Spleen (tissue), 11 donors: ENCODE measurements at regions not wholly inside any gene's neighbourhood (a gene's known extent, or its start where the extent isn't known, plus 50 kb on each side); places are given as distances from the start of the nearest gene placed in this dataset.

Experiments
- DNase-seq: peaks from one replicate; pipeline ENCODE4 v3.0.0-alpha.2; 2020
- H3K27ac ChIP-seq, 8 donors: fragments of 200-600 bp; sonication (generic) in 7 of 8; 1 replicate in 4 of 8; 2 replicates in 4 of 8; pipeline versions ENCODE4 v1.5.0 to v1.8.0; 2016 to 2021; ENCODE audit warnings: inconsistent platforms in 4 of 8, mild to moderate bottlenecking in 4 of 8, moderate library complexity in 1 of 8
- H3K27me3 ChIP-seq, 7 donors: fragments of 200-600 bp; sonication (generic) in 6 of 7; replicated peaks in 1 of 7; 1 replicate in 4 of 7; 2 replicates in 3 of 7; pipeline versions ENCODE4 v1.5.0 to v1.8.0; 2016 to 2021; ENCODE audit warnings: inconsistent platforms in 3 of 7, mild to moderate bottlenecking in 1 of 7
- H3K36me3 ChIP-seq, 6 donors: fragments of 200-600 bp; sonication (generic) in 5 of 6; 1 replicate in 4 of 6; 2 replicates in 2 of 6; pipeline versions ENCODE4 v1.5.0 to v1.8.0; 2016 to 2021; ENCODE audit warnings: inconsistent platforms in 2 of 6
- H3K4me1 ChIP-seq, 6 donors: fragments of 200-600 bp; sonication (generic) in 5 of 6; 1 replicate in 3 of 6; 2 replicates in 3 of 6; pipeline versions ENCODE4 v1.5.0 to v1.8.0; 2016 to 2021; ENCODE audit warnings: inconsistent platforms in 3 of 6
- H3K4me3 ChIP-seq, 8 donors: fragments of 200-600 bp; sonication (generic) in 7 of 8; 1 replicate in 4 of 8; 2 replicates in 4 of 8; pipeline versions ENCODE4 v1.5.0 to v1.8.0; 2016 to 2021; ENCODE audit warnings: inconsistent platforms in 4 of 8, mild to moderate bottlenecking in 4 of 8, moderate library complexity in 2 of 8
- H3K9me3 ChIP-seq, 8 donors: fragments of 200-600 bp; sonication (generic) in 7 of 8; 1 replicate in 4 of 8; 2 replicates in 4 of 8; pipeline versions ENCODE4 v1.5.0 to v1.8.0; 2016 to 2021; ENCODE audit warnings: inconsistent platforms in 4 of 8
- CTCF ChIP-seq, 11 experiments: fragments of 200-600 bp in 7 of 11; fragments of 450-650 bp in 4 of 11; sonication (generic) in 4 of 11; IDR thresholded peaks in 8 of 11; conservative IDR thresholded peaks in 3 of 11; 1 replicate in 7 of 11; 2 replicates in 4 of 11; pipeline versions ENCODE4 v1.4.0 to v1.8.0; 2016 to 2021; ENCODE audit warnings: antibody characterized with exemption in 11 of 11, inconsistent platforms in 4 of 11, mild to moderate bottlenecking in 1 of 11
- POLR2A ChIP-seq, 3 donors: fragments of 450-650 bp; IDR thresholded peaks; one replicate each; pipeline ENCODE4 v1.5.1; 2017; ENCODE audit warnings: antibody characterized with exemption in 3 of 3, mild to moderate bottlenecking in 1 of 3
- POLR2AphosphoS5 ChIP-seq, 3 donors: sonication (generic); formaldehyde crosslinking; IDR thresholded peaks; one replicate each; pipeline ENCODE4 v1.5.1; 2017; ENCODE audit warnings: antibody characterized with exemption in 3 of 3
- WGBS, 5 donors: extraction: QIAGEN DNeasy Blood & Tissue Kit in 3 of 5; methylation state at CpG; one replicate each; pipeline versions ENCODE4 v1.1.5 to v1.1.7; 2013 to 2018; 5-methylcytosine and 5-hydroxymethylcytosine counted together
- intact Hi-C: fragments of 100-400 bp; cut with DNase I; formaldehyde crosslinking; loops from one replicate; pipeline ENCODE4 v1.15.0; 2023; ENCODE audit warnings: low total_unique reads
- donor health status: healthy with polysubstance abuse.
- donor health status: DM: no; HTN: no; CAD: no; lungs with moderate emphysema.
- donor health status: DM: no; HTN: no; CAD: no.
- donor health status: Bipolar disorder and iron deficiency.
- donor health status: healthy.
- donor health status: DM: no; HTN: no; CAD: no.
- donor health status: DM: yes; HTN: yes; CAD: no.

DNA sequence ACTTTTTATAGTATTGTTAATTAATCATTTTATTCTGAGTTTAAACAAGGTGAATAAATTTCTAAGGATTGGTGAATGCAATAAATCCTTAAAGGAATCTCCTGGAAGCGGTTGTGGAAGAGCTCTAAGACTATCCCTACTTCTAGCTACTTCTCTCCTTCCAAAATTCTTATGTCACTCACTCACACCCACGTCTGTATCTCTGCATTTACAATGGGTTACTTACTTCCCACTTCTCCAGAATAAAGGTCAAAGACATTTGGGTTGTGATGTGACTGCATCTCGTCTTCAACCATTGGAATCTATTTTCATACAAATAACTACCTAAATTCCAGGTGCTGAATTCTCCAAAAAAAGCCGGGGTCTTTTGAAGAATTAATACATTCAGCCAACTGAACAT lies 234.2 kb upstream of the MDFIC2 start:
- no peaks in the 10 kb centered on the region for H3K9me3 ChIP-seq
- H3K36me3 ChIP-seq = no peaks in the 10 kb centered on the region
- DNase-seq = no peak
- WGBS, 5 donors = 58 to 83% (median 71%) methylated on average over 4 of the region's 4 CpGs
- no peaks in the 10 kb centered on the region for H3K4me1 ChIP-seq
- H3K27me3 ChIP-seq = no peaks in the 10 kb centered on the region
- no peak for TF ChIP-seq CTCF (IDR thresholded peaks at IDR 0.05 in 8 of 11, conservative IDR thresholded peaks at IDR 0.05 in 3 of 11)
- no peak for TF ChIP-seq POLR2AphosphoS5 (IDR thresholded peaks at IDR 0.05)
- no peak for TF ChIP-seq POLR2A (IDR thresholded peaks at IDR 0.05)
- H3K27ac ChIP-seq = no peak overlapping the region
- no peak overlapping the region for H3K4me3 ChIP-seq
- intact Hi-C loops = no loop called here

DNA sequence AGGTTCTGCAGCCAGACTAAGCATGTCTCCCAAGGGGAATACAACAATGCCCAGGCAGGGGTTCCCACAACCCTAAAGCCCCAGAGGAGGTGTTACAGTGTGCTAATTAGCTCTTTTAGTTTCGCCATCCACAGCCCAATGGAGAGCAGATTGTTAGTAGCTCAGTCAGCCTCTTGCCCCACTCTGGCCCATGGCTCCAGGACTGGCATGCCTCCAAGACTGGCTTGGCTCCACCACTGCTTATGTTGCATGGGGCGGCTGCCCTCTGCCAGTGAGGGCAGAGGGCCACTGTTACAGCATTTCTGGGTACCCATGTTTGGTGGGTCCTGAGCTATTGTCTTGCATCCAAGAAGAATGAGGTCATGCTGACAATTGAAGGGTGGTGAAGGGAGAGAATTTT lies 231.1 kb upstream of the MDFIC2 start:
- Histone ChIP-seq H3K27ac (no peak overlapping the region), H3K4me1 (no peaks in the 10 kb centered on the region), H3K36me3 (no peaks in the 10 kb centered on the region), H3K4me3 (no peak overlapping the region), H3K27me3 (peaks cover 0 to 3% (median 0%) of the 10 kb centered on the region in 7 donors), H3K9me3 (peaks cover 0 to 14% (median 0%) of the 10 kb centered on the region in 8 donors)
- 81 to 100% (median 94%) methylated on average over 1 to 2 of the region's 2 CpGs for WGBS, 5 donors
- TF ChIP-seq POLR2AphosphoS5 (IDR thresholded peaks at IDR 0.05) = no peak
- TF ChIP-seq POLR2A (IDR thresholded peaks at IDR 0.05) = no peak
- TF ChIP-seq CTCF (IDR thresholded peaks at IDR 0.05 in 8 of 11, conservative IDR thresholded peaks at IDR 0.05 in 3 of 11) = no peak
- intact Hi-C loops = no loop called here
- DNase-seq = no peak

DNA sequence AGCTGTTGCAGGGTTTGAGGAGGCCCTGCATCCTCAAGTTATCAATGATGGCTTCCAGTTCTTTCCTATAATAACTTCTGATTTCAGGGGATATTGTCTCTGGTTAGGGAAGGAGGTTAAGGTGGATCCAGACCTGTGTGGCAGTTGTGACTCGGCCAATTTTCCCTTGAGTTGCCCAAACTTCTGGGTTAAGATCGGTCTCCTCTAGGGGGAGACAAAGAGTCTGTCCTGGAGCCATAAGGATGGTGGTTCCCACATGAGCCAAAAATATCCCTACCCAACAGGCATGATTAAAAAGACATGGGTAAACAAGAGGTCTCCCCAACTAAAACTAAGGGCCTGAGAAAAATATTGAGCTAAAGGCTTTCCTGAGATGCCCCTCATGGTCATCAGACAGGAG lies 227.5 kb upstream of the MDFIC2 start:
- Histone ChIP-seq H3K9me3 (peaks cover 0 to 20% (median 0%) of the 10 kb centered on the region in 8 donors), H3K27me3 (peaks cover 0 to 3% (median 0%) of the 10 kb centered on the region in 7 donors), H3K4me1 (no peaks in the 10 kb centered on the region), H3K27ac (no peak overlapping the region), H3K36me3 (no peaks in the 10 kb centered on the region), H3K4me3 (no peak overlapping the region)
- TF ChIP-seq POLR2A (IDR thresholded peaks at IDR 0.05) = no peak
- WGBS, 5 donors = 86 to 100% (median 91%) methylated on average over 2 of the region's 2 CpGs
- DNase-seq = no peak
- intact Hi-C loops = no loop called here

DNA sequence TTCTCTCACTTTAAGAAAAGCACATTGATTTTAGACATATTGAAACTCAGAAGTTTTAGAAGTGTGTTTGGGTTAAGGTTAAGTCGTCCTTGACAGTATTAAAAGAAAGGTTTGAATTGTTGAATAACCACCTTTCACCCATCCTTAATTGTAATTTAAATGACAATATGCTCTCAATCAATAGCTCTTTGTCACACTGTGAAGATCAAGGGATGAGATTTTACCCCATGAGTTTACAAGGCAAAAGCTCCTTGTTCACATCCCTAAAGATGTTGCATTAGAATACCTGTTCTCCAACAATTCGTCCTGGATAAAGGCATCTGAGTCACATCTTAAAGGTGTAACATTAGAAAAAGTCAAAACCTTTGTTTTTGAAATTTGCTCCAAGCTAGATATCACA lies 220.4 kb upstream of the MDFIC2 start:
- DNase-seq = no peak
- intact Hi-C loops = no loop called here
- peaks cover 0 to 8% (median 0%) of the 10 kb centered on the region in 7 donors for H3K27me3 ChIP-seq
- H3K27ac ChIP-seq = no peak overlapping the region
- WGBS, 5 donors = 57 to 80% (median 71%) methylated on average over 2 of the region's 2 CpGs
- H3K4me3 ChIP-seq = no peak overlapping the region
- no peaks in the 10 kb centered on the region for H3K36me3 ChIP-seq
- H3K4me1 ChIP-seq = no peaks in the 10 kb centered on the region
- no peaks in the 10 kb centered on the region for H3K9me3 ChIP-seq
- TF ChIP-seq POLR2A (IDR thresholded peaks at IDR 0.05) (no peak), POLR2AphosphoS5 (IDR thresholded peaks at IDR 0.05) (no peak), CTCF (IDR thresholded peaks at IDR 0.05 in 8 of 11, conservative IDR thresholded peaks at IDR 0.05 in 3 of 11) (no peak)
